Fibroblast of villous mesenchyme (primary cell): ENCODE measurements at regions not wholly inside any gene's neighbourhood (a gene's known extent, or its start where the extent isn't known, plus 50 kb on each side); places are given as distances from the start of the nearest gene placed in this dataset.
A peak's percentile ranks its signal among the peaks of the same experiment; 100 is the strongest.
"Not testable (repeated sequence)": the region's sequence is repeated elsewhere in the genome, so short reads cannot be mapped to it uniquely, and the experiment has no call there.

Experiments
- DNase-seq: peaks from one replicate; pipeline ENCODE4 v3.0.0-alpha.2; 2010; ENCODE audit warnings: low read depth
- H3K4me3 ChIP-seq: 2 replicates; pipeline ENCODE4 v1.5.1; 2011; ENCODE audit warnings: low read depth, mild to moderate bottlenecking, low read length
- TF ChIP-seq, protein P1 (sequence below): IDR thresholded peaks from 2 replicates; pipeline ENCODE4 v1.5.1; 2012; ENCODE audit warnings: low read depth, mild to moderate bottlenecking, low read length; ENCODE audit not compliant: insufficient read depth

DNA sequence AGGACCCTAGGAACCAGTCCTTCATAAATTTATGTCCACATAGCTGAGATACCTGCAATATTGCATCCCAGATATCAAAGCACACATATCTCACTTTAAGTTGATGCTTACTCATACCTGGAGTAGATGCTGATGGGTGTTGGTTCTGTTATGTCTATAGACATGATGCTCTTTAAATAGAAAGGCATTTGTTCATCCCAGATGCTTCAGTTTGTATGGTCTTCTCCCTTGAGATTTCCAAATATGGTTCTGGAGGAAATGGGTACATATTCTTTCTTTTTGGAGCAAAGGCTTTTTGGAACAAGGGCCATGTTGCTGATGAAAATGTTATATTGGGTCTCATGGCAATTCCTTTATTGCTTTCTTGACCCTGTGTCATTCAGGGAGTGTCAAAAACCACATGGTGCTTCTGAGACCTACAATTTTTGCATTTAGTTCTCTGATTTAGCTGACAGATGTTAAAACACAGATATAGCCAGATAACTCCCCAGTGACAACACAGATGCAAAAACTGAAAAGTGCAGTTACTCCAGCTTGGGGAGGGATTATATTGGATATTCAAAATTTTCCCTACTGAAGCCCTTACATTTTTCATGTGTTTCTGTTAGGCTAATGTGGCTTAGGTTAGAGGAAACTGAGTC lies 211.4 kb downstream of the KCNRG start:
- H3K4me3 ChIP-seq: no peak overlapping the region
- TF ChIP-seq, protein P1, sequence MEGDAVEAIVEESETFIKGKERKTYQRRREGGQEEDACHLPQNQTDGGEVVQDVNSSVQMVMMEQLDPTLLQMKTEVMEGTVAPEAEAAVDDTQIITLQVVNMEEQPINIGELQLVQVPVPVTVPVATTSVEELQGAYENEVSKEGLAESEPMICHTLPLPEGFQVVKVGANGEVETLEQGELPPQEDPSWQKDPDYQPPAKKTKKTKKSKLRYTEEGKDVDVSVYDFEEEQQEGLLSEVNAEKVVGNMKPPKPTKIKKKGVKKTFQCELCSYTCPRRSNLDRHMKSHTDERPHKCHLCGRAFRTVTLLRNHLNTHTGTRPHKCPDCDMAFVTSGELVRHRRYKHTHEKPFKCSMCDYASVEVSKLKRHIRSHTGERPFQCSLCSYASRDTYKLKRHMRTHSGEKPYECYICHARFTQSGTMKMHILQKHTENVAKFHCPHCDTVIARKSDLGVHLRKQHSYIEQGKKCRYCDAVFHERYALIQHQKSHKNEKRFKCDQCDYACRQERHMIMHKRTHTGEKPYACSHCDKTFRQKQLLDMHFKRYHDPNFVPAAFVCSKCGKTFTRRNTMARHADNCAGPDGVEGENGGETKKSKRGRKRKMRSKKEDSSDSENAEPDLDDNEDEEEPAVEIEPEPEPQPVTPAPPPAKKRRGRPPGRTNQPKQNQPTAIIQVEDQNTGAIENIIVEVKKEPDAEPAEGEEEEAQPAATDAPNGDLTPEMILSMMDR: no peak
- DNase-seq: no peak

DNA sequence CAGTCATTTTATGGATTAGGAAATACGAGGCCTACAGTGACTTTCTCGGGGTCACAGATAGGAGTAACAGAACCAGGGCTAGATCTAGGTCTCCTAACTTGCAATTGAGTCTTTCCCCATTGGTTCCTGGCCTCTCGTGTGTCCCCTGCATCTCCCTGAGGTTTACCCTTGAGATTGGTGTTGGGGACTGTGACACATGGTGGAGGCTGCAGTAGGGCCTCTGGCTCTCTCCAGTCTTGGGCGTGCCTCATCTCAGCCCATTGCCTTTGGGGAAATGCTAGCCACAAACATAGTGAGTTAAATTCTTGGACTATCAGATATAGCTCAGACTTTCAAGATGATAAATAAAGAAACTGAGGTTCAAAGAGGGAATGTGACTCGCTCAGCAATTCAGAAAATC lies 212.1 kb downstream of the KCNRG start:
- DNase-seq: no peak
- TF ChIP-seq, protein P1: no peak
- H3K4me3 ChIP-seq: no peak overlapping the region

DNA sequence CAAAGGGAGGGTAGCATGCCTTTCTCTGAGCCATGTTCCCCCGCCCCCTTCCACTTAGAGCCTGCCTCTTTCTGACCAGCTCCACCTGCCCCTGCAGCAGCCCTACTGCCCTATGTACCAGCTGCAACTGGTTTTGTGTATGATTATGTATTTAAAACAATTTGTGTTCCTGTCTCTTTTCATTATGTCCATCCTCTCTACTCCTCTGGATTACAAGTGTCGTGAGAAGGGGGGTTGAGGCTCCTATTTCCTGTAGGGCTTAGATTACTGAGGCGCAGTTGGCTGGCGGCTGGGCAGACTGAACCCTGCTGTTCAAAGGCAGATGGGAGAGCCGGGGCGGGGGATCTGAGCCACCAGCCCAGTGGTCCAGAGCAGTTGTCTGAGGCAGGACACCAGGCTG lies 213.3 kb downstream of the KCNRG start:
- DNase-seq: no peak
- TF ChIP-seq, protein P1: no peak
- no peak overlapping the region for H3K4me3 ChIP-seq

DNA sequence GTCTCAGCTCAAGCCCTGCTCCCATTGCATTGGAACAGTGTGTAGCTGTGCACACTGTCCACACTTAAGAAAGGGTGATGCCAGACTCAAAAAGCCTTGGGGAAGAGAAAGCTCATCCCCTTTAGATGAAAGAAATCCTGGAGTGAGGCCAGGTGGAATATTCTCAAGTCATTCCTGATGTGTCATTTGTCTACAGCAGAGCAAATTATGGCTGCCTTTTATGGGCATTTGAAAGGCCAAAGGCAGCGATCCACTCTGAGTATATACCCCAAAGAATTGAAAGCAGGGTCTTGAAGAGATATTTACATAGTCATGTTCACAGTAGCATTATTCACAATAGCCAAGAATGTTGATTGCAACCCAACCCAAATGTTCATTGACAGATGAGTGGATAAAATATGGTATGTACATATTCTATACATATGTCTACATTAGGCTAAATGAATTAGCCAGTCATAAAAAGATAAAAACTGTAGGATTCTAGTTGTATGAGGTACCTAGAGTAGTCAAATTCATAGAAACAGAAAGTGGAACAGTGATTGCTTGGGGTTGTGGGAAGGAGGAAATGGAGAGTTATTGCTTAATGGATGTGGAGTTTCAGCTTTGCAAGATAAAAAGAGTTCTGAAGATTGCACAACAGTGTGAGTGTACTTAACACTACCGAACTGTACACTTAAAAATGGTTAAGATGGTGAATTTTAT lies 214.9 kb downstream of the KCNRG start:
- TF ChIP-seq, protein P1: no peak
- peak; percentile 92 for DNase-seq
- H3K4me3 ChIP-seq: no peak overlapping the region

DNA sequence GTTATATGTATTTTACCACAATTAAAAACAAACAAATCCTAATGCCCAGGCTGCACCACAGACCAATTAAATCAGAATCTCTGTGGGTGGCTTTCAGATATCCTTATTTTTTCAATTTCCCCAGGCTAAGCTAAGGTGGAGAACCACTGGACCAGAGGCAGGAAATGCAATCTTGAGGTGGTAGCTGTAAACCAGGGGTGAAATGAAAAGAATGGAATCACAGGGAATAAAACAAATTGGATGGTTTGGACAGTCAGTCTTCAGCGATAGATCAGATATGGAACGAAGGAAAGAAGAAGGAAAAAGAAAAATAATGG lies 215.4 kb downstream of the KCNRG start:
- TF ChIP-seq, protein P1: no peak
- DNase-seq: no peak
- no peak overlapping the region for H3K4me3 ChIP-seq

DNA sequence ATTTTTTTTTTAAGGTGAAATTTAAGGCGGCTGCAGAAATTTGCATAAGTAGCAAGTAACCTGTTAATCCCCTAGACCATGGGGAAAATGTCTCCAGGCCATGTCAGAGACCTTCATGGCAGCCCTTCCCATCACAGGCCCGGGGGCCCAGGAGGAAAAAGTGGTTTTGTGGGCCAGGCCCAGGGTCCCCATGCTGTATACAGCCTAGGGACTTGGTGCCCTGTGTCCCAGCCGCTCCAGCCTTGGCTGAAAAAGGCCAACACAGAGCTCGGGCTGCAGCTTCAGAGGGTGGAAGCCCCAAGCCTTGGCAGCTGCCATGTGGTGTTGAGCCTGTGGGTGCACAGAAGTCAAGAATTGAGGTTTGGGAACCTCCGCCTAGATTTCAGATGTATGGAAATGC lies 218.3 kb downstream of the KCNRG start:
- not testable (repeated sequence) for H3K4me3 ChIP-seq, DNase-seq

GRCh38 chr13:50235604-50236342 lies 220.5 kb downstream of the KCNRG start:
- TF ChIP-seq, protein P1: no peak
- DNase-seq: no peak
- H3K4me3 ChIP-seq: no peak overlapping the region
